ENCODE measurements at regions not wholly inside any gene's neighbourhood (a gene's known extent, or its start where the extent isn't known, plus 50 kb on each side); places are given as distances from the start of the nearest gene placed in this dataset.
"Not testable (repeated sequence)": the region's sequence is repeated elsewhere in the genome, so short reads cannot be mapped to it uniquely, and the experiment has no call there.

- DNase-seq, result no peak
Measured at GRCh38 chr6:137545073-137545472, 50.9 kb upstream of the OLIG3 start.

- DNase-seq, result no peak
Measured at GRCh38 chr6:137547186-137547585, 53.0 kb upstream of the OLIG3 start.

GRCh38 chr6:137547601-137548000 lies 53.4 kb upstream of the OLIG3 start:
- DNase-seq, result no peak

GRCh38 chr6:137549106-137549505 lies 54.9 kb upstream of the OLIG3 start:
- DNase-seq, result no peak

GRCh38 chr6:137550535-137550934 lies 56.3 kb upstream of the OLIG3 start:
- no peak for DNase-seq

- no peak for DNase-seq
Measured at GRCh38 chr6:137552146-137552545, 58.0 kb upstream of the OLIG3 start.

GRCh38 chr6:137552809-137553208 lies 58.6 kb upstream of the OLIG3 start:
- no peak for DNase-seq

- not testable (repeated sequence) for DNase-seq
Measured at GRCh38 chr6:137559521-137560183, 65.5 kb upstream of the OLIG3 start.

- no peak for DNase-seq
Measured at GRCh38 chr6:137560184-137560563, 66.0 kb upstream of the OLIG3 start.

GRCh38 chr6:137568067-137568466 lies 73.9 kb upstream of the OLIG3 start:
- DNase-seq, result no peak

- no peak for DNase-seq
Measured at GRCh38 chr6:137570393-137570792, 76.2 kb upstream of the OLIG3 start.

GRCh38 chr6:137571854-137572253 lies 77.7 kb upstream of the OLIG3 start:
- DNase-seq, result peak; percentile 4 to 59 (median 19)

- no peak for DNase-seq
Measured at GRCh38 chr6:137573739-137574138, 79.5 kb upstream of the OLIG3 start.

GRCh38 chr6:137579612-137580011 lies 85.4 kb upstream of the OLIG3 start:
- no peak for DNase-seq

- DNase-seq, result no peak
Measured at GRCh38 chr6:137581019-137581707, 87.0 kb upstream of the OLIG3 start.

GRCh38 chr6:137583519-137583918 lies 89.3 kb upstream of the OLIG3 start:
- not testable (repeated sequence) for DNase-seq

- DNase-seq, result no peak
Measured at GRCh38 chr6:137588472-137588871, 94.3 kb upstream of the OLIG3 start.

- DNase-seq, result no peak
Measured at GRCh38 chr6:137589067-137589848, 95.1 kb upstream of the OLIG3 start.

GRCh38 chr6:137590684-137591083 lies 96.5 kb upstream of the OLIG3 start:
- no peak for DNase-seq

- no peak for DNase-seq
Measured at GRCh38 chr6:137601471-137601870, 107.3 kb upstream of the OLIG3 start.

- DNase-seq, result no peak
Measured at GRCh38 chr6:137602313-137603197, 108.4 kb upstream of the OLIG3 start.

- no peak for DNase-seq
Measured at GRCh38 chr6:137610702-137611101, 116.5 kb upstream of the OLIG3 start.

GRCh38 chr6:137623293-137623692 lies 129.1 kb upstream of the OLIG3 start:
- DNase-seq, result no peak
